B cell (primary cell): ENCODE measurements at regions not wholly inside any gene's neighbourhood (a gene's known extent, or its start where the extent isn't known, plus 50 kb on each side); places are given as distances from the start of the nearest gene placed in this dataset.
A peak's percentile ranks its signal among the peaks of the same experiment; 100 is the strongest.

Experiments used
- ATAC-seq: fragments of 200-7000 bp; cut with Tn5 transposase; one replicate; pipeline ENCODE4 v1.10.0; 2021; ENCODE audit warnings: low read depth, mild to moderate bottlenecking, moderate number of reproducible peaks, moderate library complexity
- CTCF ChIA-PET: fragments of 350-600 bp; sonication (Branson Sonifier 250); formaldehyde crosslinking; loops from one replicate; lab custom pipeline; 2021; ENCODE audit warnings: antibody characterized with exemption, inconsistent platforms; lab: Charles Lee
- POLR2A ChIA-PET: fragments of 350-600 bp; sonication (Branson Sonifier 250); formaldehyde crosslinking; loops from one replicate; lab custom pipeline; 2021; ENCODE audit warnings: antibody characterized with exemption; lab: Charles Lee
- DNase-seq: peaks from one replicate; pipeline ENCODE4 v3.0.0; 2013
- H2AFZ ChIP-seq: 2 replicates; pipeline ENCODE4 v1.6.1; 2012; ENCODE audit warnings: mild to moderate bottlenecking, low read depth, low read length; ENCODE audit not compliant: insufficient read depth, poor library complexity, severe bottlenecking
- H3K27ac ChIP-seq, 2 donors: 1 replicate in 1 of 2; 2 replicates in 1 of 2; pipeline ENCODE4 v1.5.1; 2012 to 2013; ENCODE audit warnings: low read length in 2 of 2, mild to moderate bottlenecking in 2 of 2, moderate library complexity in 1 of 2
- H3K27me3 ChIP-seq, 4 experiments: fragments of 200-600 bp in 1 of 4; sonication (generic) in 1 of 4; replicated peaks in 1 of 4; 1 replicate in 2 of 4; 2 replicates in 2 of 4; pipeline versions ENCODE4 v1.6.1 to v1.7.0; 2013 to 2016; ENCODE audit warnings: low read length in 3 of 4, mild to moderate bottlenecking in 2 of 4, mixed read lengths in 1 of 4, moderate library complexity in 1 of 4; ENCODE audit not compliant: insufficient read depth in 4 of 4, control insufficient read depth in 3 of 4; ENCODE audit errors: control extremely low read depth in 1 of 4
- H3K36me3 ChIP-seq, 2 experiments: replicated peaks in 1 of 2; 1 replicate in 1 of 2; 2 replicates in 1 of 2; pipeline versions ENCODE4 v1.6.1 to v1.7.1; 2013; ENCODE audit warnings: low read length in 1 of 2; ENCODE audit not compliant: insufficient read depth in 2 of 2, control insufficient read depth in 1 of 2; ENCODE audit errors: control extremely low read depth in 1 of 2, extremely low read depth in 1 of 2
- H3K4me1 ChIP-seq, 2 donors: fragments of 200-600 bp in 1 of 2; sonication (generic) in 1 of 2; 1 replicate in 1 of 2; 2 replicates in 1 of 2; pipeline versions ENCODE4 v1.5.1 to v1.6.1; 2013 to 2017; ENCODE audit warnings: low read length in 2 of 2; ENCODE audit not compliant: control insufficient read depth in 2 of 2, insufficient read depth in 2 of 2
- H3K4me2 ChIP-seq: replicated peaks from 2 replicates; pipeline ENCODE3; 2012; ENCODE audit warnings: mild to moderate bottlenecking, low read depth, low read length; ENCODE audit not compliant: poor library complexity, severe bottlenecking
- H3K4me3 ChIP-seq, 5 experiments: fragments of 200-600 bp in 1 of 5; sonication (generic) in 1 of 5; 1 replicate in 3 of 5; 2 replicates in 2 of 5; pipeline versions ENCODE4 v1.5.1 to v1.7.0; 2011 to 2016; ENCODE audit warnings: low read length in 4 of 5, mild to moderate bottlenecking in 4 of 5, low read depth in 2 of 5, control low read depth in 1 of 5, moderate library complexity in 1 of 5; ENCODE audit not compliant: insufficient read depth in 1 of 5; ENCODE audit errors: control extremely low read depth in 1 of 5, extremely low read depth in 1 of 5
- H3K79me2 ChIP-seq: fragments of 200-600 bp; sonication (generic); one replicate; pipeline ENCODE4 v1.6.0; 2016; ENCODE audit warnings: low read length; ENCODE audit not compliant: control insufficient read depth, insufficient read depth
- H3K9ac ChIP-seq: fragments of 200-600 bp; sonication (generic); 2 replicates; pipeline ENCODE4 v1.6.1; 2017; ENCODE audit warnings: mild to moderate bottlenecking, low read length, moderate library complexity
- H3K9me3 ChIP-seq, 3 donors: one replicate each; pipeline versions ENCODE4 v1.6.1 to v1.7.1; 2013; ENCODE audit warnings: low read length in 2 of 3; ENCODE audit not compliant: control insufficient read depth in 2 of 3, insufficient read depth in 1 of 3; ENCODE audit errors: control extremely low read depth in 1 of 3
- H4K20me1 ChIP-seq: 2 replicates; pipeline ENCODE4 v1.6.0; 2012; ENCODE audit warnings: mild to moderate bottlenecking, low read length; ENCODE audit not compliant: insufficient read depth, control insufficient read depth, poor library complexity, severe bottlenecking
- H3K27ac Mint-ChIP-seq: one replicate; pipeline ENCODE4 v1.8.0; 2021; ENCODE audit warnings: mixed read lengths
- H3K27me3 Mint-ChIP-seq: one replicate; pipeline ENCODE4 v1.8.0; 2021; ENCODE audit warnings: mixed read lengths
- H3K4me1 Mint-ChIP-seq: one replicate; pipeline ENCODE4 v1.8.0; 2021; ENCODE audit warnings: mixed read lengths
- H3K4me3 Mint-ChIP-seq: one replicate; pipeline ENCODE4 v1.8.0; 2021; ENCODE audit warnings: mixed read lengths
- H3K9me3 Mint-ChIP-seq: one replicate; pipeline ENCODE4 v1.8.0; 2022; ENCODE audit warnings: mixed read lengths; ENCODE audit not compliant: insufficient read depth
- EZH2 ChIP-seq: IDR thresholded peaks from 2 replicates; pipeline ENCODE4 v1.6.1; 2012; ENCODE audit warnings: borderline replicate concordance, low read depth, mild to moderate bottlenecking, moderate library complexity, low read length; ENCODE audit not compliant: insufficient read depth, poor library complexity, severe bottlenecking
- WGBS: methylation state at CpG from one replicate; pipeline ENCODE4 v1.1.5; 2013; ENCODE audit warnings: missing lambda C conversion rate; ENCODE audit not compliant: insufficient coverage; 5-methylcytosine and 5-hydroxymethylcytosine counted together
- intact Hi-C: fragments of 100-400 bp; cut with micrococcal nuclease; formaldehyde crosslinking; loops from one replicate; pipeline ENCODE4 v1.10.0; 2022
- TF ChIP-seq, protein P1 (sequence below): fragments of 200-600 bp; IDR thresholded peaks from one replicate; pipeline ENCODE4 v1.8.0; 2022; ENCODE audit warnings: antibody characterized with exemption, mild to moderate bottlenecking

GRCh38 chr17:12545877-12546513 lies 119.7 kb upstream of the MYOCD start:
- ChIA-PET CTCF (interaction anchor here (0.7 to 2.2 kb wide), 21 partner anchors 8 to 484 kb away, joined by 3 to 19 read pairs (median 4); no protein-coding TSS in a partner anchor), POLR2A (no interaction called here)
- no peaks in the 10 kb centered on the region for H3K4me1 ChIP-seq
- H3K27ac ChIP-seq, result no peak overlapping the region
- H3K79me2 ChIP-seq, result no peaks in the 10 kb centered on the region
- H4K20me1 ChIP-seq, result no peaks in the 10 kb centered on the region
- H3K9me3 ChIP-seq, result peaks cover 0 to 2% (median 0%) of the 10 kb centered on the region in 3 donors
- intact Hi-C loops, result no loop called here
- TF ChIP-seq EZH2, result no peak
- TF ChIP-seq, protein P1, sequence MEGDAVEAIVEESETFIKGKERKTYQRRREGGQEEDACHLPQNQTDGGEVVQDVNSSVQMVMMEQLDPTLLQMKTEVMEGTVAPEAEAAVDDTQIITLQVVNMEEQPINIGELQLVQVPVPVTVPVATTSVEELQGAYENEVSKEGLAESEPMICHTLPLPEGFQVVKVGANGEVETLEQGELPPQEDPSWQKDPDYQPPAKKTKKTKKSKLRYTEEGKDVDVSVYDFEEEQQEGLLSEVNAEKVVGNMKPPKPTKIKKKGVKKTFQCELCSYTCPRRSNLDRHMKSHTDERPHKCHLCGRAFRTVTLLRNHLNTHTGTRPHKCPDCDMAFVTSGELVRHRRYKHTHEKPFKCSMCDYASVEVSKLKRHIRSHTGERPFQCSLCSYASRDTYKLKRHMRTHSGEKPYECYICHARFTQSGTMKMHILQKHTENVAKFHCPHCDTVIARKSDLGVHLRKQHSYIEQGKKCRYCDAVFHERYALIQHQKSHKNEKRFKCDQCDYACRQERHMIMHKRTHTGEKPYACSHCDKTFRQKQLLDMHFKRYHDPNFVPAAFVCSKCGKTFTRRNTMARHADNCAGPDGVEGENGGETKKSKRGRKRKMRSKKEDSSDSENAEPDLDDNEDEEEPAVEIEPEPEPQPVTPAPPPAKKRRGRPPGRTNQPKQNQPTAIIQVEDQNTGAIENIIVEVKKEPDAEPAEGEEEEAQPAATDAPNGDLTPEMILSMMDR, result peak; percentile 75
- H3K4me3 Mint-ChIP-seq, result no peak overlapping the region
- H3K9ac ChIP-seq, result no peak overlapping the region
- 25% methylated on average over 6 of the region's 9 CpGs for WGBS
- no peaks in the 10 kb centered on the region for H3K36me3 ChIP-seq
- H3K4me1 Mint-ChIP-seq, result no peaks in the 10 kb centered on the region
- peaks cover 5% of the 10 kb centered on the region for H3K27me3 Mint-ChIP-seq
- no peak overlapping the region for H3K27ac Mint-ChIP-seq
- H3K9me3 Mint-ChIP-seq, result no peaks in the 10 kb centered on the region
- DNase-seq (peak; percentile 35), ATAC-seq (peak; percentile 43)
- no peak overlapping the region for H3K4me3 ChIP-seq
- H3K27me3 ChIP-seq, result no peaks in the 10 kb centered on the region
- no peak overlapping the region for H2AFZ ChIP-seq
- H3K4me2 ChIP-seq, result no peak overlapping the region

DNA sequence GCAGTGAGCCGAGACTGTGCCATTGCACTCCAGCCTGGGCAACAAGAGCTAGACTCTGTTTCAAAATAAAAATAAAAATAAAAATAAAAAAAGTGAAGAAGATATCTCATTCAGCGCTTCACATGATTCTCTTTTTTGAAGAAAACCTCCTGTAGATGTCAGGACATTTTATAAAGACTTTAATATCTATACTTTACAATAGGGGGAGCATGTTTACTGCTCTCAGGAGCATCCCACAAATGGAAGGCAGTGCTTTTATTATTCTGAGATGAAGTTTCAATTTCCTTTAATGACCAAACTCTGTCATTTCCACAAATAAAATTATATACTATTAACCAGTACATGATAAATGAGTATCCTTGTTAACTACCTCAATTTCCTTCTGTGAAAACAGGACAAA lies 118.7 kb upstream of the MYOCD start:
- ChIA-PET POLR2A (no interaction called here), CTCF (interaction anchor here (0.9 to 2.3 kb wide), 7 partner anchors 10 to 458 kb away, joined by 3 to 16 read pairs (median 4); no protein-coding TSS in a partner anchor)
- Histone ChIP-seq H3K27ac (no peak overlapping the region), H4K20me1 (no peaks in the 10 kb centered on the region), H2AFZ (no peak overlapping the region), H3K27me3 (no peaks in the 10 kb centered on the region), H3K4me1 (no peaks in the 10 kb centered on the region), H3K4me2 (no peak overlapping the region), H3K9ac (no peak overlapping the region), H3K79me2 (no peaks in the 10 kb centered on the region), H3K4me3 (no peak overlapping the region), H3K36me3 (no peaks in the 10 kb centered on the region), H3K9me3 (peaks cover 0 to 2% (median 0%) of the 10 kb centered on the region in 3 donors)
- DNase-seq (no peak), ATAC-seq (no peak)
- TF ChIP-seq, protein P1, result no peak
- no peak for TF ChIP-seq EZH2
- Mint-ChIP-seq H3K4me1 (no peaks in the 10 kb centered on the region), H3K4me3 (no peak overlapping the region), H3K27ac (no peak overlapping the region), H3K27me3 (peaks cover 5% of the 10 kb centered on the region), H3K9me3 (no peaks in the 10 kb centered on the region)
- no CpG with 5 or more reads among the region's 2 CpGs for WGBS
- intact Hi-C loops, result no loop called here
